ENCODE measurements at regions not wholly inside any gene's neighbourhood (a gene's known extent, or its start where the extent isn't known, plus 50 kb on each side); places are given as distances from the start of the nearest gene placed in this dataset.

GRCh38 chr11:134623711-134624110 lies 211.7 kb upstream of the B3GAT1 start:
- TF ChIP-seq CTCF (IDR thresholded peaks at IDR 0.05) (no peak), POLR2A (IDR thresholded peaks at IDR 0.05) (no peak), POLR2AphosphoS5 (IDR thresholded peaks at IDR 0.05) (no peak), EP300 (IDR thresholded peaks at IDR 0.05) (no peak)

Measured in sigmoid colon (tissue), 4 donors.